ENCODE measurements at regions not wholly inside any gene's neighbourhood (a gene's known extent, or its start where the extent isn't known, plus 50 kb on each side); places are given as distances from the start of the nearest gene placed in this dataset.
A peak's percentile ranks its signal among the peaks of the same experiment; 100 is the strongest.

GRCh38 chr9:16153741-16154140 lies 600.9 kb downstream of the CCDC171 start:
- DNase-seq (ENCODE audit: low read depth in 2 of 2, low spot score in 1 of 2) = no peak

DNA sequence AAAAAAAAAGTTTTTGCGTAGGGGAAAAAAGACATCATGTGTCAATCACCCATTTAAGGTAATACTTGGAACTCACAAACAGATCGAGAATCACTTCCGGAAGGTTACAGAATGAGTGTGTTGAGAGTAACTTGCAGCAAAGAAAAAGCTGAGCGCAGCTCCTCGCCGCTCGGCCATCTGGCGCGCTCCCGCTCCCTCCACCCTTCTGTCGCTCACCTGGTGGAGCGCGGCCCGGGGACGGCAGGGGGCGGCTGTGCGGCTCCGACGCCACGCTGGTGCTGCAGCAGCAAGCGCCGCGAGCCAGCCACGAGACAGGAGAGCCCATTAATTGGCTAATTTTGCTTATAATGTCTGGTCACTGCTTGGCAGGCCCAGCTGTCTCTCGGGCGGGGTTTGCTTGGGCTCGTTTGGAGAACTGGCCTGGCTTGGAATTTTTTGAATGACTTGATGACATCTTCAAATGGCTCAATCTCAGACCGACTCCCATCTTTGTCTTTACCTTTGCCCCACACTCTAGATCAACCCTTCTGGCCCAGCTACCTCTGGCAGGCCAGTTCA lies 601.8 kb downstream of the CCDC171 start:
- DNase-seq (ENCODE audit: low read depth in 2 of 2, low spot score in 1 of 2) = peak in 1 of 2 donors; percentile 12

- DNase-seq (ENCODE audit: low read depth in 2 of 2, low spot score in 1 of 2) = no peak
Observed at GRCh38 chr9:16155878-16156277, 603.0 kb downstream of the CCDC171 start.

GRCh38 chr9:16157216-16157615 lies 604.4 kb downstream of the CCDC171 start:
- no peak for DNase-seq (ENCODE audit: low read depth in 2 of 2, low spot score in 1 of 2)

- DNase-seq (ENCODE audit: low read depth in 2 of 2, low spot score in 1 of 2) = no peak
Observed at GRCh38 chr9:16157651-16158050, 604.8 kb downstream of the CCDC171 start.

DNA sequence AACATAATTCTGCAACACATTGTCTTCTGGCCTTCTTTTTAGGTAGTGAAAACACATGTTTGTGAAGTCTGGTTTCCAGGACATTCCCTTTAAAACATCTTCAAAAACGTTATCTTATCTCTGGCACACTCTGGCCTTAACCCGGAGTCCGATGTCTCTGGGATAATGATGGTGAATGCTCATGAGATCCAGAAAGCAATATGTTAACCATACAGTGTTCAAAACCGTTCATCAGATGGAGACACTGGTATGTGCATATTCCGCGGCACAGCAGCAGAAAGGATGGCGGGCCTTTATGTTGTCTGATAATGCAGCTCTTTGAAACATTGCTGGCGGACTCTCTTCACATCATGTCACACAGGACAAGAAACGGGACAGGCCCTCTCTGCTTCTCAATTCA lies 605.2 kb downstream of the CCDC171 start:
- DNase-seq (ENCODE audit: low read depth in 2 of 2, low spot score in 1 of 2) = no peak

DNA sequence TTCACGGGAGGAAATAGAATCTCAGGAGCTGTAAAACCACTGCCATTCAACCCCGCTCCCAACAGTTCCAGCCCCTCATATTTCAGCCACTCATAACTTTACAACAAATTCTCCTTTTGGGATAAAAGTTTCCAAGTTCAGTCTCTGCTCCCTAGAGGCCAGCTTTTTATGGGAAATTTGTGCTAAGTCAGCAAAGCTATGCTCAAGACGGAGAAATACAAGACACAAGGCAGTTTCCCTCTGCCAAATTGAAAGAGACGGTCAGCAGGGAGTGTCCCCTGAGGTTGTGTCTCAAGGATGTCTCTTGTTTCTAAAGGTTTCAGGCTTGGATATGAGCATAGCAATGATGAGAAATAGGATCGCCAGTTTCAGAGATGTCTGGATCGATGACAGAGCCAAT lies 608.6 kb downstream of the CCDC171 start:
- no peak for DNase-seq (ENCODE audit: low read depth in 2 of 2, low spot score in 1 of 2)

- DNase-seq (ENCODE audit: low read depth in 2 of 2, low spot score in 1 of 2) = no peak
Observed at GRCh38 chr9:16170119-16170518, 617.3 kb downstream of the CCDC171 start.

DNA sequence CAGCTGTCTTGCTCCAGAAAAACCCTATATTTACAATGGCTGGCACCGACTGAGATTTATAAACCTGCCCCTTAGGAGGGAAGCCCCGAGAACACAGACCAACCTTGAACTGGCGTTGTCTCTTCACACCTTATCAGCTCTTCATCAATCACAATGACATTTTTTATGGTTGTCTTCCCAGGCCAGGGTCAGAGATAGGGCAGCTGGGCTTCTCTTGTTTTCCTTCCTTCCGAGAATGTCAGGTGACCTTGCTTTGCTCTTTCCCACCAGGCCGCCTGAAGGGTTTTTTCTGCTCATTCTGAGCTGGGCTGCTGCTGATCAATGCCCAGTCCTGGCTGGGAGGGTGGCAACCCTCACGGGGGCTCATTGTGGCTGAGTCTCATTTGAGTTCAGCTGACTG lies 619.1 kb downstream of the CCDC171 start:
- DNase-seq (ENCODE audit: low read depth in 2 of 2, low spot score in 1 of 2) = no peak

GRCh38 chr9:16172796-16173195 lies 620.0 kb downstream of the CCDC171 start:
- DNase-seq (ENCODE audit: low read depth in 2 of 2, low spot score in 1 of 2) = no peak

- no peak for DNase-seq (ENCODE audit: low read depth in 2 of 2, low spot score in 1 of 2)
Observed at GRCh38 chr9:16174915-16175314, 622.1 kb downstream of the CCDC171 start.

- no peak for DNase-seq (ENCODE audit: low read depth in 2 of 2, low spot score in 1 of 2)
Observed at GRCh38 chr9:16175461-16175860, 622.6 kb downstream of the CCDC171 start.

DNA sequence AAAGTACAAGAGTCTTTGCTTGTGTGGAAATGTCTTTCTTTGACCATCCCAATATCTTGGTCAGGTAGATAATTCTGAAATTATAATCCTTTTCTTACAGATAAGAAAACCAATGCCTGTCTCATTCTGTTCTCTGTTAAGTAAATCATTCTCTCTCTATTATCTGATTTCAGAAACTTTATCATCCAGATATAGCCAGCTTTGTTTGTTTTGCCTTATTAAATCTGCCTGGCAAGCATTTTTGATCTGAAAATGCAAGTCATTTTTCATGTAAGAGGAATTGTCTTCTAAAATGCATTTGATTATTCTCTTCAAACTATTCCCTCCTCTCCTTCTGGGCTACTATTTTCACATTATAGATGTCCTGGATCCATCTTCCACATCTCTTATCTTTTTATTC lies 625.5 kb downstream of the CCDC171 start:
- DNase-seq (ENCODE audit: low read depth in 2 of 2, low spot score in 1 of 2) = no peak

GRCh38 chr9:16179566-16179965 lies 626.7 kb downstream of the CCDC171 start:
- peak in 1 of 2 donors; percentile 4 for DNase-seq (ENCODE audit: low read depth in 2 of 2, low spot score in 1 of 2)

DNA sequence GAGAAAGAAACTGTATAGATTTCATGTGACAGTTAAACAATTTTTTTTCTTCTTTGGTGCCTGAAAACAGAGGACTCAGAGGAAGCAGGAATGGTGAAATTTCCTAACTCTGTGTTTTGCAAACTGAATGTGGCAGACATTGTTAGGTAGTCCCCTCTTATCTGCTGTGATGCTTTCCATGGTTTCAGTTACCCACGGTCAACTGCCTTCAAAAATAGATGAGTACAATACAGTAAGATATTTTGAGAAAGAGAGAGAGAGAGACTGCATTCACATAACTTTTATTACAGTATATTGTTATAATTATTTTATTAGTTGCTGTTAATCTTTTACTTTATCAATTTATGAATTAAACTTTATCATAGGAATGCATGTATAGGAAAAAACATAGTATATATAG lies 627.2 kb downstream of the CCDC171 start:
- no peak for DNase-seq (ENCODE audit: low read depth in 2 of 2, low spot score in 1 of 2)

DNA sequence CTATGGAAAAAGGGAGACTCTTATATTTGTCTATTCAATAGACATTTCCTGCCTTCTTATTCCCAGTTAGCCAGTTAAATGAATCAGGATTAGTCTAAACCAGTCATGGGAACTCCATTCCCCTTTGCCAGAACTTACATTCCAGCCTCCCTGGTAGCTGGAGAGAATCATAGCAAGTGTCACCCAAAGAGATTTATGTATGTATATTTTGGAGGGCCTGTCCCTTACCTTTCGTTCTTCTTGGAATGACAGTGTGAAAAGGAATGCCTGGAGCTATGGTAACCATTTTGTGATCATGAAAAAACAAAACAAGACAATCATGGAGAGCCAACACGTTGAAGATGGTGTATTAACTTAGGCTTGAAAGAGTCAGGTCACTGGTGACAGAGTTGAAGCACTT lies 627.7 kb downstream of the CCDC171 start:
- no peak for DNase-seq (ENCODE audit: low read depth in 2 of 2, low spot score in 1 of 2)

DNA sequence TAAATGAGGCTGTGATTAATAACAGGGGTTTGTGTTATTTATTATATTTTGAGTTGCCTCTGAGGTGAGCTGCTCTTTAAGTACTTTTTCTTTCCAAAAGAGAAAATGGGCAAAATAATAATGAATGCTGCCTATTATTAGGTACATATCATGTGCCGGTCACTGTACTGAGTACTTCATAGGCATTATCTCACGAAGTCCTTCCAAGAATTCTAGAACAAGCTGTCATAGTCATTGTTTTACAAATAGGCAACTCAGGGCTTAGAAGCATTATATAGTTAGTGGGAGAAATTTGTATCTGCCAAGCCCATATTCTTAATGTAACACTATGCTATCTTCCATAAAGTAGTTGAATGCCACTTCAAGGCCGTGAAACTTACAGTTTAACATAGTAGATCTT lies 628.7 kb downstream of the CCDC171 start:
- DNase-seq (ENCODE audit: low read depth in 2 of 2, low spot score in 1 of 2) = no peak

DNA sequence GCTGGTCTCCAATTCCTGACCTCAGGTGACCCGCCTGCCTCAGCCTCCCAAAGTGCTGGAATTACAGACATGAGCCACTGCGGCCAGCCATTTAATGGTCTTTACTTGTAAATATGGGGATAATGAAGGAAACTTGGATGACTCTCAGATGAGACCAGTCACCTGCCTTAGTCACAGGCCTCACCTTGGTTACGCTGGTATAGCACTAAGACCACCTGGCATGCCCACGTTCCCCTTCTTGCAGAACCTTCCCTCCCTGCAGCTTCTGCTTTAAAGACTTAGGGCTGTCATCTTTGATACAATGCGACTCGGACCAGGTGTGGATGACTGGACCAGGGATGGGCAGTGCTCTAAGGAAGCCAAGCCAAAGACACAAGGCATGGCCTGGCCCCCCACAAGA lies 629.9 kb downstream of the CCDC171 start:
- DNase-seq (ENCODE audit: low read depth in 2 of 2, low spot score in 1 of 2) = no peak

DNA sequence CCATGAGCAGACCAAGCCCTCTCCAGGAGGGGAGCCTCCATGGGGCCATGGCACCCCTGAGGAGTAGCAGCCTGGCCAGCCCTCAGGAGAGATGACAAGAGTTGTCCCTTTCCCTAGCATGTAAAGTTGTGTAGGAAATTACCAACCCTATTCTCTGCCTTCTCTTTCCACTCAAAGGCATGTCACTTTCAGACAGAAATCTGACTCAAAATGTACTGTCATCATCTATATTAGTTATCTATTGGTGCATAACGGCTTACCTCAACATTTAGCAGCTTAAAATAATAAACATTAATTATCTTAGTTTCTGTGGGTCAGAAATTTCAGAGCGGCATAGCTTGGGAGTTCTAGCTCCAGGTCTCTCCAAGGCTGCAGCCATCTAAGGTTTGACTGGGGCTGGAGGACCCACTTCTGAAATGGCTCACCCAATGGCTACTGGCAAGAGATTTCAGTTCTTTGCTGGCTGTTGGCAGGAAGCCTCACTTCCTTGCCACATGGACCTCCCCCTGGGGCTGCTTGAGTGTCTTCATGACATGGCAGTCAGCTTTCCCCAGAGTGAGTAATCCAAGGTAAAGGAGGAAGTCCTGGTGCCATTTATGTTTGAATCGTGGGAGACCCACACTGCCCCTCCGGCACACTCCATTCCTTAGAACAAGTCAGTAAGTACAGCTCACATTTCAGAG lies 632.3 kb downstream of the CCDC171 start:
- no peak for DNase-seq (ENCODE audit: low read depth in 2 of 2, low spot score in 1 of 2)

DNA sequence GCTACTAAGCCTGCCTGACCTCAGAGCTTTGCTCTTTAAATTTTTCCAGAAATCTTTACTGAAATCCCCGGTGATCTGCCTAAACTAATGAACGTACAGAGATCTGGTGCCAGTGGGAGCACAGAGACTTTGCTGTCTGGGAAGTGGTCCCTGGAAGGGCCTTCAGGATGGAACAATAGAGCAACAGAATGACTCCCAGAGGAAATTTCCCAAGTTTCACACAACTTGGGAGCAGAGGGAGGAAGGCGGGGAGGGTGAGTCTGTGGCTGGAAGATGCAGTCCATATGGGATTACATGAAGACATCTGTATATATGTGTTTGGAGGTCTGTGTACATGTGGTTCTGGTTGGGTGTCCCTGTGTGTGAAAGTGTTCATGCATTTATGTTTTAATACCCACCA lies 638.3 kb downstream of the CCDC171 start:
- no peak for DNase-seq (ENCODE audit: low read depth in 2 of 2, low spot score in 1 of 2)

DNA sequence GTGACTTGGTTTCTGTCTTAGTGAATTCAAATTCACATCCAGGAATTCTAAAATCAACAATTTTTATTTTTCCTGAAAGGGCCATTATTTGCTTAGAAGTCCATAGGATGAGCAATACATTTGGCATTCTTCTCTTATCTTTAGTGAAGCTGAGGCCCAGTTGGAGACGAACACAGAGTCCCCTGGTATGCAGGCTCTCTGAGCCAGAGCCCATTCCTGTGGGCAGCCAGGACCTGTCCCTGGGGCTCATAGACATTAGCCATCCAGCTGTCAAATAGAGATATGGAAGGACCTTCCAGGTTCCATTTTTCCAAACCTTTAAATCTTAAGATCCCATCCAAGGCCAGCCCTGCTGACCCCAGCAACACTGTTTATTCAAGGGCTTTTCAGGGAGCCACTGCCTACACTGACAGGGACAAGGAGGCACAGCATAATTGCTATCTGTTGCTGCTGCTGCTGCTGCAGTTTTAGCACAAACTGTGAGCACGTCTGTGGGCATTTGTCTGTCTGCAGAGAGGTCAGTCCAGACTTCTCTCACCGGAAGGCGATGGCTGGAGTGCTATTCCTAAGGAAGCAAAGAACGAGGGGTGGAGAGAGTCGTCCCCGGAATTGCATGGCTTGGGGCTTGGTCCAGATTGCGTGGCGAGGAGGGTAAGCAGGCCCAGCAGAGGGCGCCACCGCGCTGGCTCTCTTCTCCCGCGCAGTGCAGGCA lies 639.0 kb downstream of the CCDC171 start:
- peak in 1 of 2 donors; percentile 16 for DNase-seq (ENCODE audit: low read depth in 2 of 2, low spot score in 1 of 2)

- DNase-seq (ENCODE audit: low read depth in 2 of 2, low spot score in 1 of 2) = no peak
Observed at GRCh38 chr9:16192403-16193017, 639.7 kb downstream of the CCDC171 start.

All from stimulated activated CD8-positive, alpha-beta memory T cell treated with anti-CD3 and anti-CD28 coated beads, Interleukin-4, amount 100 ng/mL, for 1 hour (primary cell).